ENCODE measurements at regions not wholly inside any gene's neighbourhood (a gene's known extent, or its start where the extent isn't known, plus 50 kb on each side); places are given as distances from the start of the nearest gene placed in this dataset.

- TF ChIP-seq FOXP2 (optimal IDR thresholded peaks at IDR 0.05; ENCODE audit: control extremely low read depth, extremely low read length, insufficient read depth) (no peak), POLR2AphosphoS5 (IDR thresholded peaks at IDR 0.05; ENCODE audit: borderline replicate concordance, low read depth, low read length) (no peak)
Observed at GRCh38 chr22:44585559-44586350, 87.7 kb upstream of the RTL6 start.
